ENCODE measurements at regions not wholly inside any gene's neighbourhood (a gene's known extent, or its start where the extent isn't known, plus 50 kb on each side); places are given as distances from the start of the nearest gene placed in this dataset.

DNA sequence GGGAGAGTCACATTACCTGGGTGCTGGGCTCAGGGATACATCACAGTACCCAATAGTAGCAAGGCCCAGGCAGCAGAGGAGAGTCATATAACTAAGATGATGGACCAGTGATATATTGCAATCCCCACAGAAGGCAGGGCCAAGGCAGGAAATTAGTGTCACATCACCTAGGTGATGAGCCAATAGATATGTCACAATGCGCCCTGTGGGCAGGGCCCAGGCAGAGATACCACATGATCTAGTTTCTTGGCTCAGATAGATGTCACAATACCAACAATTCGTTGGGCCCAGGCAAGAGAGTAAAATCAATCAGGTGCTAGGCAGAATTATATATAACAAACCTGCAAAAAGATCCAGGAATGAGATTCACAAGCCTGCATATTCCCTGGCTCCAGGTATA, 2111.5 kb downstream of the TP53TG3F start:
- TF ChIP-seq EZH2 (IDR thresholded peaks at IDR 0.05; ENCODE audit: borderline replicate concordance, low read length), result no peak
- TF ChIP-seq, protein P1, sequence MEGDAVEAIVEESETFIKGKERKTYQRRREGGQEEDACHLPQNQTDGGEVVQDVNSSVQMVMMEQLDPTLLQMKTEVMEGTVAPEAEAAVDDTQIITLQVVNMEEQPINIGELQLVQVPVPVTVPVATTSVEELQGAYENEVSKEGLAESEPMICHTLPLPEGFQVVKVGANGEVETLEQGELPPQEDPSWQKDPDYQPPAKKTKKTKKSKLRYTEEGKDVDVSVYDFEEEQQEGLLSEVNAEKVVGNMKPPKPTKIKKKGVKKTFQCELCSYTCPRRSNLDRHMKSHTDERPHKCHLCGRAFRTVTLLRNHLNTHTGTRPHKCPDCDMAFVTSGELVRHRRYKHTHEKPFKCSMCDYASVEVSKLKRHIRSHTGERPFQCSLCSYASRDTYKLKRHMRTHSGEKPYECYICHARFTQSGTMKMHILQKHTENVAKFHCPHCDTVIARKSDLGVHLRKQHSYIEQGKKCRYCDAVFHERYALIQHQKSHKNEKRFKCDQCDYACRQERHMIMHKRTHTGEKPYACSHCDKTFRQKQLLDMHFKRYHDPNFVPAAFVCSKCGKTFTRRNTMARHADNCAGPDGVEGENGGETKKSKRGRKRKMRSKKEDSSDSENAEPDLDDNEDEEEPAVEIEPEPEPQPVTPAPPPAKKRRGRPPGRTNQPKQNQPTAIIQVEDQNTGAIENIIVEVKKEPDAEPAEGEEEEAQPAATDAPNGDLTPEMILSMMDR (IDR thresholded peaks at IDR 0.05; ENCODE audit: low read length), result no peak

All from OCI-LY1 (cell line).